MCF 10A (cell line): ENCODE measurements at regions not wholly inside any gene's neighbourhood (a gene's known extent, or its start where the extent isn't known, plus 50 kb on each side); places are given as distances from the start of the nearest gene placed in this dataset.
"Not testable (repeated sequence)": the region's sequence is repeated elsewhere in the genome, so short reads cannot be mapped to it uniquely, and the experiment has no call there.

Source experiments
- BruUV-seq: library from RNA; stranded (reverse); fragments of 400-500 nt; replicated peaks from 2 replicates; lab custom pipeline; 2021; lab: Mats Ljungman, UMichigan
- CTCF ChIA-PET: fragments of 300-600 bp; sonication (Branson Sonifier 250); formaldehyde crosslinking; extraction: SDS; loops from one replicate; lab custom pipeline; 2021; ENCODE audit warnings: antibody characterized with exemption, inconsistent platforms; lab: Yijun Ruan, JAX
- POLR2A ChIA-PET: fragments of 300-600, 350-650 bp; sonication (Branson Sonifier 250); formaldehyde crosslinking; extraction: SDS; loops from one replicate; lab custom pipeline; 2020; ENCODE audit warnings: antibody characterized with exemption, inconsistent platforms; lab: Yijun Ruan, JAX
- DNase-seq: peaks from one replicate; pipeline ENCODE4 v3.0.0-alpha.2; 2018; ENCODE audit not compliant: unreplicated experiment
- H3K27ac Mint-ChIP-seq: one replicate; pipeline ENCODE4 v1.8.0; 2022; ENCODE audit warnings: mild to moderate bottlenecking, low read depth, mixed read lengths; ENCODE audit not compliant: unreplicated experiment
- H3K27me3 Mint-ChIP-seq: one replicate; pipeline ENCODE4 v1.8.0; 2022; ENCODE audit warnings: mixed read lengths; ENCODE audit not compliant: insufficient read depth, unreplicated experiment
- H3K36me3 Mint-ChIP-seq: one replicate; pipeline ENCODE4 v1.8.0; 2022; ENCODE audit warnings: mild to moderate bottlenecking, moderate library complexity, mixed read lengths; ENCODE audit not compliant: insufficient read depth, unreplicated experiment
- H3K4me1 Mint-ChIP-seq: one replicate; pipeline ENCODE4 v1.8.0; 2022; ENCODE audit warnings: mixed read lengths; ENCODE audit not compliant: insufficient read depth, unreplicated experiment
- H3K4me3 Mint-ChIP-seq: one replicate; pipeline ENCODE4 v1.8.0; 2022; ENCODE audit warnings: mild to moderate bottlenecking, moderate library complexity, mixed read lengths; ENCODE audit not compliant: unreplicated experiment
- H3K9me3 Mint-ChIP-seq: one replicate; pipeline ENCODE4 v1.8.0; 2022; ENCODE audit warnings: mixed read lengths; ENCODE audit not compliant: unreplicated experiment
- intact Hi-C: fragments of 100-400 bp; cut with micrococcal nuclease; formaldehyde crosslinking; loops from 2 replicates; pipeline ENCODE4 v1.14.1; 2022
- TF ChIP-seq, protein P1 (sequence below): fragments of 200-600 bp; IDR thresholded peaks from one replicate; pipeline ENCODE4 v1.8.0; 2022; ENCODE audit warnings: antibody characterized with exemption, mild to moderate bottlenecking; ENCODE audit not compliant: unreplicated experiment

DNA sequence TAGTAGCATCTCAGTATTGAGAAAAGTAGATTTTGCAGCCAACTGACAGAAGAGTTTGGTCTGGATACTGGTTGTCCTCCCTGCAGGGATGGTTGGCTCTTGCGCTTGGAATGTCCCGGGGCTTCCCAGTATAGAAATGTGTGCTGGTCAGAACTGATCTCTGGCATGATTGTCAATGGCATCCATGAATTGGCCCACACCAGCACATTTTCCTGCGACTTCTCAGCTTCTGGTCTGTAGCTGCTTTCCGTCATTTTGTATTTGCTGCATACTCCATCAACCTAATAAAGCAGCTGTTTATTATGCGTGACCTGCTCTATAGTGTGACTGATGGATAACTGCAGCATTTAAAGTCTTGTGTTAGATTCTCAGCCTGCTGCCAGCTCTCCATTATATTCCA, 203.7 kb downstream of the S1PR1 start:
- ChIA-PET POLR2A (no interaction called here), CTCF (interaction anchor here (0.5 to 3.0 kb wide), 9 partner anchors 8 to 389 kb away, joined by 3 to 27 read pairs (median 3); no protein-coding TSS in a partner anchor)
- H3K36me3 Mint-ChIP-seq: no peaks in the 10 kb centered on the region
- H3K9me3 Mint-ChIP-seq: no peaks in the 10 kb centered on the region
- no peaks in the 10 kb centered on the region for H3K4me1 Mint-ChIP-seq
- no TSS peak for BruUV-seq
- TF ChIP-seq, protein P1, sequence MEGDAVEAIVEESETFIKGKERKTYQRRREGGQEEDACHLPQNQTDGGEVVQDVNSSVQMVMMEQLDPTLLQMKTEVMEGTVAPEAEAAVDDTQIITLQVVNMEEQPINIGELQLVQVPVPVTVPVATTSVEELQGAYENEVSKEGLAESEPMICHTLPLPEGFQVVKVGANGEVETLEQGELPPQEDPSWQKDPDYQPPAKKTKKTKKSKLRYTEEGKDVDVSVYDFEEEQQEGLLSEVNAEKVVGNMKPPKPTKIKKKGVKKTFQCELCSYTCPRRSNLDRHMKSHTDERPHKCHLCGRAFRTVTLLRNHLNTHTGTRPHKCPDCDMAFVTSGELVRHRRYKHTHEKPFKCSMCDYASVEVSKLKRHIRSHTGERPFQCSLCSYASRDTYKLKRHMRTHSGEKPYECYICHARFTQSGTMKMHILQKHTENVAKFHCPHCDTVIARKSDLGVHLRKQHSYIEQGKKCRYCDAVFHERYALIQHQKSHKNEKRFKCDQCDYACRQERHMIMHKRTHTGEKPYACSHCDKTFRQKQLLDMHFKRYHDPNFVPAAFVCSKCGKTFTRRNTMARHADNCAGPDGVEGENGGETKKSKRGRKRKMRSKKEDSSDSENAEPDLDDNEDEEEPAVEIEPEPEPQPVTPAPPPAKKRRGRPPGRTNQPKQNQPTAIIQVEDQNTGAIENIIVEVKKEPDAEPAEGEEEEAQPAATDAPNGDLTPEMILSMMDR: no peak
- no peak overlapping the region for H3K27ac Mint-ChIP-seq
- H3K27me3 Mint-ChIP-seq: peaks cover 81% of the 10 kb centered on the region
- no peak for DNase-seq
- no peak overlapping the region for H3K4me3 Mint-ChIP-seq
- intact Hi-C loops: loop anchor here (2.0 kb wide), 1 partner anchor 20 kb away; no protein-coding TSS in a partner anchor

DNA sequence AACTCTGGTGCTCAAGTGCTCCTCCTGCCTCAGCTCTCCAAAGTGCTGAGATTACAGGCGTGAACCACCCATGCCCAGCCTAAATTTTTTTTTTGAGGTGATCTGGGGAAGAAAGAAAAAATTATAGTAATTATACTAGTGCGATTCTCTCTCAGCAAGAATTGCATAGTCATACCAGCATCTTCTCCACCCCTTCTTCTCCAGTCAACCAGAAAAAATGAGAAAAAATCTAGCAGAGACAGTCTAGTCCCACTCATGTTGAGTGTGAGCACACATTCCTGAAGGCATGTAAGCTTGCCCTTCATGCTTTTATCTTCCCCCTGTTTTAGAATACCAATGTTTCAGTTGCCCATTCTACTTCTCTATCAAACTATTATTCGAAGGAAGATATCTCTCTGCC, 207.6 kb downstream of the S1PR1 start:
- TF ChIP-seq, protein P1: no peak
- no peaks in the 10 kb centered on the region for H3K4me1 Mint-ChIP-seq
- H3K36me3 Mint-ChIP-seq: no peaks in the 10 kb centered on the region
- BruUV-seq: no TSS peak
- ChIA-PET CTCF (interaction anchor here (1.0 to 1.5 kb wide), 2 partner anchors 9 to 136 kb away, joined by 3 to 6 read pairs; no protein-coding TSS in a partner anchor), POLR2A (no interaction called here)
- no peak overlapping the region for H3K4me3 Mint-ChIP-seq
- intact Hi-C loops: no loop called here
- H3K9me3 Mint-ChIP-seq: no peaks in the 10 kb centered on the region
- no peak overlapping the region for H3K27ac Mint-ChIP-seq
- peaks cover 82% of the 10 kb centered on the region for H3K27me3 Mint-ChIP-seq
- no peak for DNase-seq

DNA sequence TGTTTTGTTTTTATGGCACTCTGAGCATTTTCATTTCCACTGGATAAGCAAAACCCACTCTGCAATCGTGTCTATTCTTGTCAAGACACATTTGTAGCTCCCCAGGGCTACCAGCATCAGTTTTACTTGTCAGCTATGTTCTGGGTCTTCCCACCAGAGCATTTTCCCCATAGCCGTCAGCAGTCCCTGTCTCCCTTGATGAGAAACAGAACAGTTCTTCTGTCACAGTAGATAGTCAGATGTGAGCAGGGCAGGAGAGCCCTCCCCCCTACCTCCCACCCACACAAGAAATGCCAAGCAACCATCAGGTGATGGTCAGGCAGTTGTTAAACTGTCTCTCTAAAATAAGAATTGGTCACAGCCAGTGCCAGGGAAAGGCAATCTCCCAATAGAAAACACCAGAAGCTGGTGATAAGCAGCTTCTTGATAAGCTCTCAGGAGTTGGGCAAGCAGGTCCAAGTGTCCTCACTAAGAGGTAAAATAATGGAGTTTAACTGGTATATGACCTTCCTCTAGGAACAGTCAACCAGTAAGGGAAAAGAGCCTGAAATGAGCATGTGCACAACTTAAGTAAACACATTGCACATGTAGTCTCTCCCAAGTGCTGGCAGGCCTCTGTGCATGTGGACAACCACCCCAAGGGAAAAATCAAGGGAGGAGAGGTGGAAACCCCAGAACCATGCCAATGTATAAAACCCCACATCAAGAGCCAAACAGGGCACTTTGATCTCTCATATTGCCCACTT, 208.2 kb downstream of the S1PR1 start:
- POLR2A ChIA-PET: no interaction called here
- H3K36me3 Mint-ChIP-seq: no peaks in the 10 kb centered on the region
- H3K4me3 Mint-ChIP-seq: no peak overlapping the region
- CTCF ChIA-PET: no interaction called here
- BruUV-seq: no TSS peak
- TF ChIP-seq, protein P1: no peak
- DNase-seq: no peak
- intact Hi-C loops: no loop called here
- no peak overlapping the region for H3K27ac Mint-ChIP-seq
- no peaks in the 10 kb centered on the region for H3K9me3 Mint-ChIP-seq
- peaks cover 77% of the 10 kb centered on the region for H3K27me3 Mint-ChIP-seq
- H3K4me1 Mint-ChIP-seq: no peaks in the 10 kb centered on the region

DNA sequence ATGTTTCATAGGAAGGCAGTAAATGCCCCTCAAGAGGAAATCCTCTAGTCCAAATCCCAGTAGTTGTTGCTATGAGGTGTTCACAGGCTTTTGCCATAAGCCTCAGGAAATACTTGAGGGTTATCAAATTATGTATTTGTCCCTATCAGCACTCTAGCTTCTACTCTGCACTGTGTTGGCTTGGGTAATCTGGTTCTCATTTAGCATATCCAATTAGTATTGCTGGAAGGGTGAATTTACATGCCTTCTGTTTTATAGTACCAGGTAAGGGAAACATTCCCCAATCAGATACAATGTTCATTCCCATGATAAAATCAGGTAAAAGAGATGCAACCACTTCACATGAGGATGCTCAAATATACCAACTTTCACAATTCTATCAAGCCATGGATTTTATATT, 211.2 kb downstream of the S1PR1 start:
- intact Hi-C loops: no loop called here
- ChIA-PET CTCF (interaction anchor here (1.7 to 1.9 kb wide), 2 partner anchors 10 to 138 kb away, joined by 5 read pairs; no protein-coding TSS in a partner anchor), POLR2A (no interaction called here)
- Mint-ChIP-seq H3K27ac (no peak overlapping the region), H3K36me3 (no peaks in the 10 kb centered on the region), H3K4me3 (no peak overlapping the region), H3K9me3 (no peaks in the 10 kb centered on the region), H3K4me1 (no peaks in the 10 kb centered on the region), H3K27me3 (peaks cover 56% of the 10 kb centered on the region)
- DNase-seq: no peak
- BruUV-seq: no TSS peak
- TF ChIP-seq, protein P1: no peak

DNA sequence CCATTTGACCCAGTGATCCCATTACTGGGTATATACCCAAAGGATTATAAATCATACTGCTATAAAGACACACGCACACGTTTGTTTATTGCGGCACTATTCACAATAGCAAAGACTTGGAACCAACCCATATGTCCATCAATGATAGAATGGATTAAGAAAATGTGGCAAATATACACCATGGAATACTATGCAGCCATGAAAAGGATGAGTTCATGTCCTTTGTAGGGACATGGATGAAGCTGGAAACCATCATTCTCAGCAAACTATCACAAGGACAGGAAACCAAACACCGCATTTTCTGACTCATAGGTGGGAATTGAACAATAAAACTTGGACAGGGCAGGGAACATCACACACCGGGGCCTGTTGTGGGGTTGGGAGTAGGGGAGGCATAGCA, 213.9 kb downstream of the S1PR1 start:
- H3K9me3 Mint-ChIP-seq, BruUV-seq, CTCF ChIA-PET, POLR2A ChIA-PET, H3K27ac Mint-ChIP-seq, DNase-seq, H3K36me3 Mint-ChIP-seq, intact Hi-C loops, H3K4me3 Mint-ChIP-seq, H3K4me1 Mint-ChIP-seq: not testable (repeated sequence)
- H3K27me3 Mint-ChIP-seq: peaks cover 37% of the 10 kb centered on the region
